ENCODE measurements at regions not wholly inside any gene's neighbourhood (a gene's known extent, or its start where the extent isn't known, plus 50 kb on each side); places are given as distances from the start of the nearest gene placed in this dataset.
"Not testable (repeated sequence)": the region's sequence is repeated elsewhere in the genome, so short reads cannot be mapped to it uniquely, and the experiment has no call there.

DNA sequence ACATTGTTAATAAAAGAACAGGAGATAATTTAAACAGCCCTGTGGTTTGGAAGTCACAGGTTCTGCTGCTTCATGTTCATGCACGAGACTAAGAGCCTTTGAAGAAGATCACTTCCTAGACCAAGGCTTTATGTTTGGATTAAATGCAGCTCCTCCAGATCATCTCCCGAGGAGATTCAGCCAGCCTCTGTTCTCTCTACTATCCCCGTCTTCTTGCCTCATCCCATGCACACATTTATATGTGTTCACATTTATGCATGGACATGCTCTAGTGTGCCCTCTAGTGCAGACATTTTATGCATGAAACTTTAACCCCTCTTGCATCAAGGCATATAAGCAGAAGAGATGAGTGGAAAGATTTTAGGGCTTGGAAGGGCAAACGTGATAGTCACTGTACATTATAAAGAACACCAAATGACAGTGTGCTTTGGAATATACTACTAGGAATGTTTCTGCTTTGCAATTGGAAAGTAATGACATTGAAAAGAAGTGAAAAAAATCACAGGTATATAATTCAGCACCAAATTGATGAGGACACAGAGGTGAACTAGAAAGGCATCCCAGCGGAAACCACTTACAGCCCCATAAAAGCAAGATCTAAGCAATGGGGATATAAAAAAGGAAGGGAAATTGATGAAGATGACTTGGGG, 271.5 kb upstream of the PLGLB2 start:
- not testable (repeated sequence) for H3K9me3 ChIP-seq (ENCODE audit: control insufficient read depth, insufficient read depth, low read length); DNase-seq (ENCODE audit: low read depth in 4 of 6, low spot score in 6 of 6); H3K27me3 ChIP-seq (ENCODE audit: control insufficient read depth, insufficient read depth, low read length); H3K4me3 ChIP-seq (ENCODE audit: low read depth, low read length); H3K27ac ChIP-seq (ENCODE audit: low read depth, low read length); H3K4me1 ChIP-seq (ENCODE audit: control insufficient read depth, insufficient read depth, low read length); H3K36me3 ChIP-seq (ENCODE audit: control insufficient read depth, insufficient read depth, low read length)
- no CpG with 5 or more reads among the region's 5 CpGs for WGBS (ENCODE audit: insufficient coverage)

DNA sequence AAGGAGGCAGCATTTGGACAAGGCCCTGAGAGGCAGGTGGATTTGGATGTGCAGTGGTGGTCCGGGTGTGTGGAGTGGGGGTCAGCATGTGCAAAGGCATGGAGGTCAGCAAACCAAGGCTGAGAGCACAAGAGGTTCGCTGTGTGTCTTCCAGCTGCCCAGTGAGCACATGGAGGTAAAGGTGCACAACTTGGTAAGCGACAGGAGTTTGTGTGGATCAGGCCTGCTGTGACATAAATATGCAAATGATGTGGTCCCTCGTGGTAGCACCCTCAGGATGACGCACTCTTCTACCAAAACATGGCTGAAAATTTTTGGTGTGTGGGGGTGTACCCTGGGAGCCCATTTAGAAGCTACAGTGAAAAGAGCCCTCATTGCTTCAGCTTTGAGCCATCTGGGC, 271.0 kb upstream of the PLGLB2 start:
- H3K36me3 ChIP-seq (ENCODE audit: control insufficient read depth, insufficient read depth, low read length); H3K4me3 ChIP-seq (ENCODE audit: low read depth, low read length); H3K27ac ChIP-seq (ENCODE audit: low read depth, low read length); DNase-seq (ENCODE audit: low read depth in 4 of 6, low spot score in 6 of 6); H3K27me3 ChIP-seq (ENCODE audit: control insufficient read depth, insufficient read depth, low read length); H3K4me1 ChIP-seq (ENCODE audit: control insufficient read depth, insufficient read depth, low read length); H3K9me3 ChIP-seq (ENCODE audit: control insufficient read depth, insufficient read depth, low read length): not testable (repeated sequence)
- WGBS (ENCODE audit: insufficient coverage) = 86% methylated on average over 2 of the region's 5 CpGs

DNA sequence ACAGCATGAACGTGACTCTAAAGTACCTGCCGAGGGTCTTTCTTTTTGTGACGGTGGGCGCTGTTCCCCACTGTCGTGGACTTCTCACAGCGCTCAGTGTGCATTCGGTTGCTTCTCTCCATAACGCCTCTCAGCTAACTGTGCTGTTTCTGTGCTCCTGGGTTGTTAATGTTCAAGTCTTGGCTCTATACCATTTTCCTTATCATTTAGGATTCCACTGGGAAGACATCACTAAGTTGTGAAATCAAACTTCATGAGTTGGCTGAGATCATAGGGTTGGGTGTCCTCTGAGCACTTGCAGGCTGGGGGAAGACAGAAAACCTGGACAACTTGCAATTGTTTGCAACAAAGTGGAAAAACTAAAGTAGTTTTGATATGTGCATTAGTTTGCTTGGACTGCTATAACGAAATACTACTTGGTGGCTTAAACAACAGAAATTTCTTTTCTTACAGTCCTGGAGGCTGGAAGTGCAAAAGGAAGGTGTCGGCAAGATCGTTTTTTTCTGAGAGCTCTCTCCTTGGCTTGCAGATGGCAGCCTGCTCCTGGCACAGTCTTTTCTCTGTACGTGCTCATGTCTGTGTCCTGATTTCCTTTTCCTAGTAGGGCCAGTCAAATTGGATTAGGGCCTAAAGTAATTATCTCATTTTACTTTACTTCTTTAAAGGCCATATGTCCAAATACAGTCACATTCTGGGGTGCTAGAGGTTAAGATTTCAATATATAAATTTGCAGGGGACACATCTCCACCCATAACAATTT, 270.0 kb upstream of the PLGLB2 start:
- WGBS (ENCODE audit: insufficient coverage) = no CpG with 5 or more reads among the region's 12 CpGs
- not testable (repeated sequence) for DNase-seq (ENCODE audit: low read depth in 4 of 6, low spot score in 6 of 6)

DNA sequence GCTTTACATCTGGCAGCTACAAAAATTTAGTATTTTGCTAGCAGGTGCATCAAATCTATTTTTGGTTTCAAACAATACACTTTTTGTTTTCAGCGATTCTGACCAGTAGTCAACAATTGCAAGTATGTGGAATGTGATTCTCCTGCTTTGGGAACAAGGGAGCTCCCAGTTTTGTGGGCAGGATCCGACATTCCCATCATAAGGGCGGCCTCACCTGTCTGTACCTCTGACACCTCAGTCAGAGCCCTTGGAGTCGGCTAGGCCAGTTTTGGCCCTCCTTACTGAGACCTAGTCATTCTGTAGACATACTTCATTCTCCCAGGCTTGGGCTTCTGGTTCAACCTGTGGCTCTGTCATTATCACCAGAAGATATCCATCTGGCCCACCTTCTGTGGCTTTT, 269.0 kb upstream of the PLGLB2 start:
- not testable (repeated sequence) for H3K4me1 ChIP-seq (ENCODE audit: control insufficient read depth, insufficient read depth, low read length); H3K36me3 ChIP-seq (ENCODE audit: control insufficient read depth, insufficient read depth, low read length); H3K9me3 ChIP-seq (ENCODE audit: control insufficient read depth, insufficient read depth, low read length); H3K27ac ChIP-seq (ENCODE audit: low read depth, low read length); H3K4me3 ChIP-seq (ENCODE audit: low read depth, low read length); H3K27me3 ChIP-seq (ENCODE audit: control insufficient read depth, insufficient read depth, low read length); DNase-seq (ENCODE audit: low read depth in 4 of 6, low spot score in 6 of 6)
- WGBS (ENCODE audit: insufficient coverage) = no CpG with 5 or more reads among the region's 4 CpGs

More for the DNA sequence above, 270.0 kb upstream of the PLGLB2 start:
- H3K27me3 ChIP-seq (ENCODE audit: control insufficient read depth, insufficient read depth, low read length); H3K4me1 ChIP-seq (ENCODE audit: control insufficient read depth, insufficient read depth, low read length); H3K4me3 ChIP-seq (ENCODE audit: low read depth, low read length); H3K36me3 ChIP-seq (ENCODE audit: control insufficient read depth, insufficient read depth, low read length); H3K9me3 ChIP-seq (ENCODE audit: control insufficient read depth, insufficient read depth, low read length); H3K27ac ChIP-seq (ENCODE audit: low read depth, low read length): not testable (repeated sequence)

DNA sequence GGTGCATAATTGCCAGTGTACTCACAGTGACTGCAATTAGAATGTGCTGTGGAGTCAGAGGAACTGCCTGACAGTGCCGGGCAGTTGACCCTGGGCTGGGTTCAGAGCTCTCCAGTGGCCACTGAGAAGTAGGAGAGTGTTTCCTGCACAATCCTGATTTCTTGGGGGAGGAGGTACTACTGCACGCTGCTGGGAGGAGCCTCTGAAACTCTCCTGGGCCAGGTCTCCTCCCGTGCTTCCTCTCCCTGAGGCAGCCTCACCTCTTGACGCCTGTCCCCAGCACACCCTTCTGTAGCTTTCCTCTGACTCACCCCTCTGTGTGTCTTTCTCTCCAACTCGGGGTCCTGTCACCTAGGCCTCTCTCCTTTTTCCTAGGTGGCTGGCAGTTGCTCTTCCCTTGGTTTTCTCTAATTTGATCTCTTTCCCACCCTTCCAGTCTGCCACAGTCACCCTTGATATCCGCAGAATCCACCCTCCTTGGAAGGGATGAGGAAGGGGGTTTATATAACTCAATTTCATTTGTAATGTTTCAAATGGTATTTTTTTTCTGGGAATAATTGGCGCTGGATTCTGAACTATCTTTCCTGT, 264.7 kb upstream of the PLGLB2 start:
- WGBS (ENCODE audit: insufficient coverage) = 75% methylated on average over 2 of the region's 7 CpGs
- H3K27me3 ChIP-seq (ENCODE audit: control insufficient read depth, insufficient read depth, low read length); DNase-seq (ENCODE audit: low read depth in 4 of 6, low spot score in 6 of 6); H3K4me1 ChIP-seq (ENCODE audit: control insufficient read depth, insufficient read depth, low read length); H3K4me3 ChIP-seq (ENCODE audit: low read depth, low read length); H3K9me3 ChIP-seq (ENCODE audit: control insufficient read depth, insufficient read depth, low read length); H3K36me3 ChIP-seq (ENCODE audit: control insufficient read depth, insufficient read depth, low read length); H3K27ac ChIP-seq (ENCODE audit: low read depth, low read length): not testable (repeated sequence)

DNA sequence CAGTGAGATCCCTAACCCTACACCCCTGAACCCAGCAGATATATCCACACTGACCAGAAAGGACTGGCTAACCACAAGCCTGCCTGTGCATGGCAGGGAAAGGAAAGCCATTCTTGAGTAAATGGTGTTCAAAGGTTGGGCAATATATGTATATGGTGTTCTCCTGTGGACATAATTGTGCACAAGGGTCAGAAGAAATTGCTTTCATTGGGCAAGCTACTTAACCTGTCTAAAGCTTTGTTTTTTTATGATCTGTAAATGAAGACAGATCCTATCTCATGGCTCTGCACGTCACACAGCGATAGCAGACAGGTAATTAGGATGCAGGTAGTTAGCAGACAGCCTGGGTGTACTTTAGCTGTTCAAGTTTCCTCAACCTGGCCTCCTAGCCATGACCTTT, 263.5 kb upstream of the PLGLB2 start:
- H3K4me3 ChIP-seq (ENCODE audit: low read depth, low read length); H3K9me3 ChIP-seq (ENCODE audit: control insufficient read depth, insufficient read depth, low read length); H3K27ac ChIP-seq (ENCODE audit: low read depth, low read length); H3K4me1 ChIP-seq (ENCODE audit: control insufficient read depth, insufficient read depth, low read length); H3K27me3 ChIP-seq (ENCODE audit: control insufficient read depth, insufficient read depth, low read length); DNase-seq (ENCODE audit: low read depth in 4 of 6, low spot score in 6 of 6); H3K36me3 ChIP-seq (ENCODE audit: control insufficient read depth, insufficient read depth, low read length): not testable (repeated sequence)
- no CpG with 5 or more reads among the region's 2 CpGs for WGBS (ENCODE audit: insufficient coverage)

DNA sequence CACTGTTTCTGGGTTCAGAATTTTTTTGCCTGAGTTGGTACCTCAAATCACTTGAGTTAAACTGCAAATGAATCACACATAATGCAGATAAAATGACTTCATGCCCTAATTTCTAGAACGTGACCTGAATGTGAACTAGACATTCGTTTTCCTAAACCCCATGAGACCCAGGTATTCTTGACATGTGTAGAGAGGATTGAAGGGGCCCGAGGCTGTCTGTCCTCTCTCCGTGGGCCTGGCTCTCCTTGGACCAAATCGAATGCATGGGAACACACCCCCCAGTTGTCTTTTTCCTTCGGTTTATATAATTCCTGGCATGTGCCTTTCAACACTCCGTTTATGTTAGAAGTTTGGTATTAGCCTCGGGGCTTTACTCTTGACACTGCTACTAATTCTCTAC, 262.4 kb upstream of the PLGLB2 start:
- WGBS (ENCODE audit: insufficient coverage) = no CpG with 5 or more reads among the region's 8 CpGs
- not testable (repeated sequence) for H3K9me3 ChIP-seq (ENCODE audit: control insufficient read depth, insufficient read depth, low read length); H3K4me3 ChIP-seq (ENCODE audit: low read depth, low read length); H3K4me1 ChIP-seq (ENCODE audit: control insufficient read depth, insufficient read depth, low read length); H3K27me3 ChIP-seq (ENCODE audit: control insufficient read depth, insufficient read depth, low read length); H3K36me3 ChIP-seq (ENCODE audit: control insufficient read depth, insufficient read depth, low read length); H3K27ac ChIP-seq (ENCODE audit: low read depth, low read length)
- peak in 1 of 6 donors; percentile 14 for DNase-seq (ENCODE audit: low read depth in 4 of 6, low spot score in 6 of 6)

DNA sequence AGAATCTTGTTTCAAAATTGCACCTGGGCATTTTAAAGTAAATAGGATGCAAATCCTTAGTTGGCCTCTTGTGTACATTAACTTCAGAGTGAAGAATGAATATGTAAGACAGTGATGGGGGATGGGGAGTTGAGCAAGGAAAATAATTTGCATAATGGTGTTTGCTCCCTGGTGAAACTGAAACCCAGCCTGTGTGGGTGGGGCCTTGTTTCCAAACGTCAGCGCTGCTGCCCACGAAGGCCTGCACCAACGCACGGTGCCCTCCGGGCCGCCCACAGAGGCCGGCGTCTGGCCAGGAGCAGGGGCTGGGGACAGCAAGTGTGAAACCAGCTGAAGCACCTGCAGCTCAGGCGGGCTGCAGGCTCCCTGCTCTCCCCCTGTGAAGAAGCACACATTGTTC, 262.0 kb upstream of the PLGLB2 start:
- no CpG with 5 or more reads among the region's 10 CpGs for WGBS (ENCODE audit: insufficient coverage)
- not testable (repeated sequence) for H3K27ac ChIP-seq (ENCODE audit: low read depth, low read length); H3K27me3 ChIP-seq (ENCODE audit: control insufficient read depth, insufficient read depth, low read length); H3K9me3 ChIP-seq (ENCODE audit: control insufficient read depth, insufficient read depth, low read length); H3K4me1 ChIP-seq (ENCODE audit: control insufficient read depth, insufficient read depth, low read length); H3K36me3 ChIP-seq (ENCODE audit: control insufficient read depth, insufficient read depth, low read length); DNase-seq (ENCODE audit: low read depth in 4 of 6, low spot score in 6 of 6); H3K4me3 ChIP-seq (ENCODE audit: low read depth, low read length)

DNA sequence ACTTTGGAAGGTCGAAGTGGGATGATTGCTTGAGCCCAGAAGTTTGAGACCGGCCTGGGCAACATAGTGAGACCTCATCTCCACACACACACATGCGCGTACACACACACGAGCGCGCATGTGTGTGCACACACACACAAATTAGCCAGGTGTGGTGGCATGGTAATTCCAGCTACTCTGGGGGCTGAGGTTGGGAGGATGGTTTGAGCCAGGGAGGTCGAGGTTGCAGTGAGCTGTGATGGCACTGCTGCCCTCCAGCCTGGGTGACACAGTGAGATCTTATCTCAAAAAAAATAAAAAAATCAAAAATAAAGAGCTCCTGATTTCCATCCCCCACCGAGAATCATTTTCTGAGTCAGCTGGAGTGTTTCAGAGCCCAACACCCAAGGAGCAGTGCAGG, 261.5 kb upstream of the PLGLB2 start:
- not testable (repeated sequence) for H3K9me3 ChIP-seq (ENCODE audit: control insufficient read depth, insufficient read depth, low read length); DNase-seq (ENCODE audit: low read depth in 4 of 6, low spot score in 6 of 6); H3K4me1 ChIP-seq (ENCODE audit: control insufficient read depth, insufficient read depth, low read length); H3K27ac ChIP-seq (ENCODE audit: low read depth, low read length); H3K36me3 ChIP-seq (ENCODE audit: control insufficient read depth, insufficient read depth, low read length); H3K4me3 ChIP-seq (ENCODE audit: low read depth, low read length); H3K27me3 ChIP-seq (ENCODE audit: control insufficient read depth, insufficient read depth, low read length)
- no CpG with 5 or more reads among the region's 9 CpGs for WGBS (ENCODE audit: insufficient coverage)

DNA sequence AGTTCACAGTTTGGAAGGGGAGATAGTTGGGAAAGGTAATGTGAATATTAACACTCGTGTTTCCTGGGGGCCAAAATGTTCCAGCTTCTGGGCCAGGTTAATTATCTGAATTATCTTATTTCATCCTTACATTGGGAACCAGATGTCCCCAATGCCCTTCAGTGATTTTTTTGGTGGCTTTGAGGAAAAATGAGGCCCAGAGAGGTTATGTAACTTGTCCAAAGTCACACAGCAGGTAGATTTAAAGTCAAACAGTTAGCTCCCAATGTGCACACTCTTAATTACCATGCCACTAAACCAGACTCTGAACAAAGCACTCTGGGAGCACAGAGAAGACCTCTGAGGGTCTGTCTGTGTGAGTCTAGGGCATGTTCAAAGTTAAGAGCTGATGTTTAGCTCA, 259.9 kb upstream of the PLGLB2 start:
- not testable (repeated sequence) for DNase-seq (ENCODE audit: low read depth in 4 of 6, low spot score in 6 of 6); H3K4me3 ChIP-seq (ENCODE audit: low read depth, low read length); H3K36me3 ChIP-seq (ENCODE audit: control insufficient read depth, insufficient read depth, low read length); H3K27me3 ChIP-seq (ENCODE audit: control insufficient read depth, insufficient read depth, low read length); H3K9me3 ChIP-seq (ENCODE audit: control insufficient read depth, insufficient read depth, low read length); H3K4me1 ChIP-seq (ENCODE audit: control insufficient read depth, insufficient read depth, low read length); H3K27ac ChIP-seq (ENCODE audit: low read depth, low read length)
- WGBS (ENCODE audit: insufficient coverage) = no CpG with 5 or more reads among the region's 1 CpG

Data from spinal cord (tissue), 9 donors.